HG03469 (cell line): ENCODE measurements at regions not wholly inside any gene's neighbourhood (a gene's known extent, or its start where the extent isn't known, plus 50 kb on each side); places are given as distances from the start of the nearest gene placed in this dataset.
"Not testable (repeated sequence)": the region's sequence is repeated elsewhere in the genome, so short reads cannot be mapped to it uniquely, and the experiment has no call there.

Source experiments
- ATAC-seq: cut with Tn5 transposase; IDR thresholded peaks from one replicate; pipeline ENCODE4 v1.9.1; 2021; ENCODE audit warnings: mild to moderate bottlenecking, moderate library complexity, moderate number of reproducible peaks; ENCODE audit not compliant: unreplicated experiment

- ATAC-seq: not testable (repeated sequence)
These were observed 239.3 kb upstream of the SGCG start for GRCh38 chr13:22941495-22941894.

GRCh38 chr13:22942831-22943230 is 237.9 kb upstream of the SGCG start:
- not testable (repeated sequence) for ATAC-seq

GRCh38 chr13:22944378-22944777 is 236.4 kb upstream of the SGCG start:
- ATAC-seq: no peak

GRCh38 chr13:22945321-22946226 is 235.2 kb upstream of the SGCG start:
- no peak for ATAC-seq

- no peak for ATAC-seq
These were observed 232.4 kb upstream of the SGCG start for GRCh38 chr13:22948421-22948820.

- not testable (repeated sequence) for ATAC-seq
These were observed 228.8 kb upstream of the SGCG start for GRCh38 chr13:22952018-22952417.

GRCh38 chr13:22955147-22955546 is 225.6 kb upstream of the SGCG start:
- ATAC-seq: not testable (repeated sequence)

- ATAC-seq: not testable (repeated sequence)
These were observed 224.2 kb upstream of the SGCG start for GRCh38 chr13:22956456-22957115.

GRCh38 chr13:22959859-22960258 is 220.9 kb upstream of the SGCG start:
- ATAC-seq: not testable (repeated sequence)

GRCh38 chr13:22960827-22961226 is 220.0 kb upstream of the SGCG start:
- no peak for ATAC-seq

GRCh38 chr13:22961342-22961741 is 219.4 kb upstream of the SGCG start:
- not testable (repeated sequence) for ATAC-seq

GRCh38 chr13:22961835-22962537 is 218.8 kb upstream of the SGCG start:
- ATAC-seq: no peak

- not testable (repeated sequence) for ATAC-seq
These were observed 217.3 kb upstream of the SGCG start for GRCh38 chr13:22963384-22964053.

- ATAC-seq: no peak
These were observed 216.4 kb upstream of the SGCG start for GRCh38 chr13:22964245-22964966.

- ATAC-seq: not testable (repeated sequence)
These were observed 215.5 kb upstream of the SGCG start for GRCh38 chr13:22965011-22965857.

GRCh38 chr13:22965858-22966239 is 214.9 kb upstream of the SGCG start:
- ATAC-seq: not testable (repeated sequence)

GRCh38 chr13:22966753-22967152 is 214.0 kb upstream of the SGCG start:
- not testable (repeated sequence) for ATAC-seq

GRCh38 chr13:22967669-22968068 is 213.1 kb upstream of the SGCG start:
- no peak for ATAC-seq

GRCh38 chr13:22979952-22980351 is 200.8 kb upstream of the SGCG start:
- ATAC-seq: no peak
